ENCODE measurements at regions not wholly inside any gene's neighbourhood (a gene's known extent, or its start where the extent isn't known, plus 50 kb on each side); places are given as distances from the start of the nearest gene placed in this dataset.

DNA sequence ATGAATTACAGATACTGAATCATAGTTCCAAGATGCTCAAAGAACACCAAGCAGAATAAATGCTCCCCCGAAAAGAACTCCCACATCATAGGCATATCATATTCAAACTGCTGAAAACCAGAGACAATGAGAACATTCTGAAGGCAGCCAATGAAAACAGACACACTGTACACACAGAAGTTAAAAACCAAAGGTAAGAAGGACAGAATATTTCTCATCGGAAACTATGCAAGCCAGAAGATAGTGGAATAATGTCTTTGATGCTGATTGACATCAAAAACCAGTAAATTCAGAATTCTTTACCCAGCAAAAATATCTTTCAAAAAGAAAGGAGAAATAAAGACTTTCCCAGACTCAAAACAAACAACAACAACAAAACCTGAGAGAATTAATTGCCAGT lies 73.8 kb upstream of the IRX5 start:
- BruUV-seq (replicated peaks): no TSS peak
- in situ Hi-C loops (cut with HindIII; ENCODE audit: low pct_unique_long_range_greater_than_20kb, low sequenced_read_pairs): no loop called here
- Histone ChIP-seq H3K36me3 (ENCODE audit: control insufficient read depth, insufficient read depth, low read length) (no peaks in the 10 kb centered on the region), H3K4me3 (ENCODE audit: low read depth in 2 of 2, low read length in 2 of 2) (no peak overlapping the region), H3K9me3 (ENCODE audit: control insufficient read depth, insufficient read depth, low read depth, low read length) (peaks cover 3% of the 10 kb centered on the region; the same call in 1 of the 2 replicates), H3K27me3 (ENCODE audit: control insufficient read depth, insufficient read depth, low read length) (no peaks in the 10 kb centered on the region), H3K4me1 (ENCODE audit: control insufficient read depth, insufficient read depth, low read length) (no peaks in the 10 kb centered on the region), H3K27ac (ENCODE audit: low read length) (no peak overlapping the region)
- intact Hi-C loops (cut with micrococcal nuclease; ENCODE audit: unreplicated experiment): no loop called here
- DNase-seq (ENCODE audit: low read depth, low spot score) (no peak), ATAC-seq (no peak)
- TF ChIP-seq POLR2AphosphoS5 (IDR thresholded peaks at IDR 0.05; ENCODE audit: low read depth, low read length) (no peak), TCF7L2 (IDR thresholded peaks at IDR 0.05; ENCODE audit: low read depth, low read length) (no peak), SIN3A (IDR thresholded peaks at IDR 0.05; ENCODE audit: borderline replicate concordance, insufficient read depth, low read depth, low read length) (no peak)
- TF ChIP-seq, protein P1, sequence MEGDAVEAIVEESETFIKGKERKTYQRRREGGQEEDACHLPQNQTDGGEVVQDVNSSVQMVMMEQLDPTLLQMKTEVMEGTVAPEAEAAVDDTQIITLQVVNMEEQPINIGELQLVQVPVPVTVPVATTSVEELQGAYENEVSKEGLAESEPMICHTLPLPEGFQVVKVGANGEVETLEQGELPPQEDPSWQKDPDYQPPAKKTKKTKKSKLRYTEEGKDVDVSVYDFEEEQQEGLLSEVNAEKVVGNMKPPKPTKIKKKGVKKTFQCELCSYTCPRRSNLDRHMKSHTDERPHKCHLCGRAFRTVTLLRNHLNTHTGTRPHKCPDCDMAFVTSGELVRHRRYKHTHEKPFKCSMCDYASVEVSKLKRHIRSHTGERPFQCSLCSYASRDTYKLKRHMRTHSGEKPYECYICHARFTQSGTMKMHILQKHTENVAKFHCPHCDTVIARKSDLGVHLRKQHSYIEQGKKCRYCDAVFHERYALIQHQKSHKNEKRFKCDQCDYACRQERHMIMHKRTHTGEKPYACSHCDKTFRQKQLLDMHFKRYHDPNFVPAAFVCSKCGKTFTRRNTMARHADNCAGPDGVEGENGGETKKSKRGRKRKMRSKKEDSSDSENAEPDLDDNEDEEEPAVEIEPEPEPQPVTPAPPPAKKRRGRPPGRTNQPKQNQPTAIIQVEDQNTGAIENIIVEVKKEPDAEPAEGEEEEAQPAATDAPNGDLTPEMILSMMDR (IDR thresholded peaks at IDR 0.05): no peak
- TF ChIP-seq, protein P2, sequence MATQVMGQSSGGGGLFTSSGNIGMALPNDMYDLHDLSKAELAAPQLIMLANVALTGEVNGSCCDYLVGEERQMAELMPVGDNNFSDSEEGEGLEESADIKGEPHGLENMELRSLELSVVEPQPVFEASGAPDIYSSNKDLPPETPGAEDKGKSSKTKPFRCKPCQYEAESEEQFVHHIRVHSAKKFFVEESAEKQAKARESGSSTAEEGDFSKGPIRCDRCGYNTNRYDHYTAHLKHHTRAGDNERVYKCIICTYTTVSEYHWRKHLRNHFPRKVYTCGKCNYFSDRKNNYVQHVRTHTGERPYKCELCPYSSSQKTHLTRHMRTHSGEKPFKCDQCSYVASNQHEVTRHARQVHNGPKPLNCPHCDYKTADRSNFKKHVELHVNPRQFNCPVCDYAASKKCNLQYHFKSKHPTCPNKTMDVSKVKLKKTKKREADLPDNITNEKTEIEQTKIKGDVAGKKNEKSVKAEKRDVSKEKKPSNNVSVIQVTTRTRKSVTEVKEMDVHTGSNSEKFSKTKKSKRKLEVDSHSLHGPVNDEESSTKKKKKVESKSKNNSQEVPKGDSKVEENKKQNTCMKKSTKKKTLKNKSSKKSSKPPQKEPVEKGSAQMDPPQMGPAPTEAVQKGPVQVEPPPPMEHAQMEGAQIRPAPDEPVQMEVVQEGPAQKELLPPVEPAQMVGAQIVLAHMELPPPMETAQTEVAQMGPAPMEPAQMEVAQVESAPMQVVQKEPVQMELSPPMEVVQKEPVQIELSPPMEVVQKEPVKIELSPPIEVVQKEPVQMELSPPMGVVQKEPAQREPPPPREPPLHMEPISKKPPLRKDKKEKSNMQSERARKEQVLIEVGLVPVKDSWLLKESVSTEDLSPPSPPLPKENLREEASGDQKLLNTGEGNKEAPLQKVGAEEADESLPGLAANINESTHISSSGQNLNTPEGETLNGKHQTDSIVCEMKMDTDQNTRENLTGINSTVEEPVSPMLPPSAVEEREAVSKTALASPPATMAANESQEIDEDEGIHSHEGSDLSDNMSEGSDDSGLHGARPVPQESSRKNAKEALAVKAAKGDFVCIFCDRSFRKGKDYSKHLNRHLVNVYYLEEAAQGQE (IDR thresholded peaks at IDR 0.05; ENCODE audit: insufficient read depth in 1 of 2, low read depth in 2 of 2, low read length in 1 of 2): no peak
- ChIA-PET CTCF (no interaction called here), POLR2A (no interaction called here)

DNA sequence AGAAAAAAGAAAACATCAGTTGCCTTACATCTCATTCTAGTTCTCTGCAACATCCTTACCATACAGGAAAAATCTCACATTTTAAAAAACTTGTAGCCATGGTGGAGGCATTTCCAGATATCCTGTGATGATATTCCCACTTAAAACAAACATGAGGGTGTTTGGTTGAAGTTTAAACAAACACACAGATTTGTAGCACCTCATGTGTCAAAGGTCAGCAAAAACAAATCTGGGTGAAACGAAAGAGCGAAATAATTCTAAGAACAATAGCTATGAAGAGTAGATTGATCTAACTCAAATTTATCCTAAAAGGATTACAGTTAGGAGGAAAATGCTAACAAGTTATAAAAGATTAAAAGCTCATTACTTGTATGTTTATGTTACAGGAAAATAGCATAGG lies 83.1 kb upstream of the IRX5 start:
- no TSS peak for BruUV-seq (replicated peaks)
- no peaks in the 10 kb centered on the region for H3K4me1 ChIP-seq (ENCODE audit: control insufficient read depth, insufficient read depth, low read length)
- H3K27ac ChIP-seq (ENCODE audit: low read length): no peak overlapping the region
- H3K4me3 ChIP-seq (ENCODE audit: low read depth in 2 of 2, low read length in 2 of 2): no peak overlapping the region
- TF ChIP-seq SIN3A (IDR thresholded peaks at IDR 0.05; ENCODE audit: borderline replicate concordance, insufficient read depth, low read depth, low read length) (no peak), TCF7L2 (IDR thresholded peaks at IDR 0.05; ENCODE audit: low read depth, low read length) (no peak), POLR2AphosphoS5 (IDR thresholded peaks at IDR 0.05; ENCODE audit: low read depth, low read length) (no peak)
- TF ChIP-seq, protein P1 (IDR thresholded peaks at IDR 0.05): no peak
- TF ChIP-seq, protein P2 (IDR thresholded peaks at IDR 0.05; ENCODE audit: insufficient read depth in 1 of 2, low read depth in 2 of 2, low read length in 1 of 2): no peak
- intact Hi-C loops (cut with micrococcal nuclease; ENCODE audit: unreplicated experiment) (no loop called here), in situ Hi-C loops (cut with HindIII; ENCODE audit: low pct_unique_long_range_greater_than_20kb, low sequenced_read_pairs) (no loop called here)
- no peaks in the 10 kb centered on the region for H3K27me3 ChIP-seq (ENCODE audit: control insufficient read depth, insufficient read depth, low read length)
- no peaks in the 10 kb centered on the region for H3K36me3 ChIP-seq (ENCODE audit: control insufficient read depth, insufficient read depth, low read length)
- ChIA-PET CTCF (no interaction called here), POLR2A (no interaction called here)
- no peaks in the 10 kb centered on the region for H3K9me3 ChIP-seq (ENCODE audit: control insufficient read depth, insufficient read depth, low read depth, low read length)
- DNase-seq (ENCODE audit: low read depth, low spot score): no peak
- ATAC-seq: no peak
